Peyer's patch (tissue), 4 donors: ENCODE measurements at regions not wholly inside any gene's neighbourhood (a gene's known extent, or its start where the extent isn't known, plus 50 kb on each side); places are given as distances from the start of the nearest gene placed in this dataset.

Source experiments
- DNase-seq, 3 donors: peaks; one replicate each; pipeline ENCODE4 v3.0.0-alpha.2; 2017 to 2019
- H3K27ac ChIP-seq, 4 donors: fragments of 200-600 bp; sonication (generic); one replicate each; pipeline ENCODE4 v1.5.1; 2016 to 2019
- H3K27me3 ChIP-seq, 2 donors: fragments of 200-600 bp; sonication (generic); one replicate each; pipeline ENCODE4 v1.5.1; 2019
- H3K36me3 ChIP-seq, 3 donors: fragments of 200-600 bp; sonication (generic); one replicate each; pipeline ENCODE4 v1.5.1; 2016 to 2019
- H3K4me1 ChIP-seq, 4 donors: fragments of 200-600 bp; sonication (generic); one replicate each; pipeline ENCODE4 v1.5.1; 2016 to 2019
- H3K4me3 ChIP-seq, 4 donors: fragments of 200-600 bp; sonication (generic); 1 replicate in 3 of 4; 2 replicates in 1 of 4; pipeline ENCODE4 v1.5.1; 2016 to 2019; ENCODE audit warnings: mild to moderate bottlenecking in 1 of 4
- H3K9me3 ChIP-seq, 4 donors: fragments of 200-600 bp; sonication (generic); one replicate each; pipeline ENCODE4 v1.5.1; 2016 to 2019; ENCODE audit warnings: mild to moderate bottlenecking in 1 of 4
- CTCF ChIP-seq, 6 experiments: fragments of 450-650 bp in 4 of 6; fragments of 200-600 bp in 2 of 6; sonication (generic) in 1 of 6; IDR thresholded peaks; one replicate each; pipeline ENCODE4 v1.5.1; 2017 to 2019; ENCODE audit warnings: antibody characterized with exemption in 6 of 6, mild to moderate bottlenecking in 3 of 6, moderate library complexity in 1 of 6
- POLR2A ChIP-seq, 2 donors: fragments of 450-650 bp; IDR thresholded peaks; one replicate each; pipeline ENCODE4 v1.5.1; 2017; ENCODE audit warnings: antibody characterized with exemption in 2 of 2, mild to moderate bottlenecking in 2 of 2, moderate library complexity in 2 of 2

GRCh38 chr6:14673201-14673600 lies 555.6 kb downstream of the CD83 start:
- TF ChIP-seq POLR2A (IDR thresholded peaks at IDR 0.05) (no peak), CTCF (IDR thresholded peaks at IDR 0.05) (no peak)
- Histone ChIP-seq H3K27ac (no peak overlapping the region), H3K9me3 (no peaks in the 10 kb centered on the region), H3K4me3 (no peak overlapping the region), H3K4me1 (no peaks in the 10 kb centered on the region), H3K27me3 (no peaks in the 10 kb centered on the region), H3K36me3 (no peaks in the 10 kb centered on the region)
- no peak for DNase-seq

DNA sequence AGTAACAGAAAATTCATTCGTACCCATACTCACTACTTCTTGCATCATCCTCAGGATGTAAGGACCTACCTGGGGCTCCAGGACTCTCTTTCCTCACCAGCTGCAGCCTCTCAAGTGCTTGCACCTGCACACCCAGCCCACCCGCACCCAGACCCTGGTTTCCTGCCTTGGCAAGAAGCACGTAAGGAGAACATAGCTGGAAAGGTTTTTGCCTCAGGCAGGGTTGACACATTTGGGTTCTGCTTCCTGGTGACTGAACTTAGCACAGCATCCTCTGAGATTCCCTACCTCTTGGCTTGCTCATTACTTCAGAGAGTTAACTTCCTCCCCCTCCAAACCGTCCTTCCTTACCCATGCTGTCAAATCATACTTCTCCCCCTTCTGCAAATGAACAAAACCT lies 556.9 kb downstream of the CD83 start:
- no peaks in the 10 kb centered on the region for H3K27me3 ChIP-seq
- no peaks in the 10 kb centered on the region for H3K36me3 ChIP-seq
- no peaks in the 10 kb centered on the region for H3K4me1 ChIP-seq
- no peak overlapping the region for H3K27ac ChIP-seq
- no peak overlapping the region for H3K4me3 ChIP-seq
- no peaks in the 10 kb centered on the region for H3K9me3 ChIP-seq
- no peak for DNase-seq
- TF ChIP-seq CTCF (IDR thresholded peaks at IDR 0.05), result no peak
- TF ChIP-seq POLR2A (IDR thresholded peaks at IDR 0.05), result no peak

GRCh38 chr6:14674867-14675648 lies 557.5 kb downstream of the CD83 start:
- no peaks in the 10 kb centered on the region for H3K9me3 ChIP-seq
- no peaks in the 10 kb centered on the region for H3K36me3 ChIP-seq
- no peaks in the 10 kb centered on the region for H3K27me3 ChIP-seq
- H3K4me3 ChIP-seq, result no peak overlapping the region
- no peaks in the 10 kb centered on the region for H3K4me1 ChIP-seq
- no peak overlapping the region for H3K27ac ChIP-seq
- no peak for TF ChIP-seq POLR2A (IDR thresholded peaks at IDR 0.05)
- TF ChIP-seq CTCF (IDR thresholded peaks at IDR 0.05), result no peak
- DNase-seq, result no peak

DNA sequence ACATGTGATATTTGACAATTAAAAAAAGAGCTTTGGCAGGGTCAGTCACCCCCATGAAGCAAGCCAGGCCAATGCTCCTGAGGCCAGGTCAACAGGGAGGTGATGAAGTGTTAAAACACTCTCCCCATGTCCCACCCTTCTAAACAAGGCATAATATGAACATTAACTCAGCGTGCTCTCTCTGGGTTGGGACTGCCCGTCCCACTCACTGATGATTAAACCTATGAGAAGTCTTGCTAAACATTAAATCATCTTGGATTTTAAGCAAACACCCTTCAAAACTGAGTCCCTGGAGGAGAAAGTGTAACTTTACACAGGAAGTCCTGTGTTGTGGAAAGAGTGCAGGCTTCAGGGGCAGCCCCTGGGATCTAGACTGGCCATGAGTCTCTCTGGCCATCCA lies 558.5 kb downstream of the CD83 start:
- TF ChIP-seq CTCF (IDR thresholded peaks at IDR 0.05), result no peak
- no peak for TF ChIP-seq POLR2A (IDR thresholded peaks at IDR 0.05)
- H3K4me3 ChIP-seq, result no peak overlapping the region
- H3K9me3 ChIP-seq, result no peaks in the 10 kb centered on the region
- no peak for DNase-seq
- no peaks in the 10 kb centered on the region for H3K36me3 ChIP-seq
- H3K4me1 ChIP-seq, result no peaks in the 10 kb centered on the region
- H3K27ac ChIP-seq, result no peak overlapping the region
- no peaks in the 10 kb centered on the region for H3K27me3 ChIP-seq

DNA sequence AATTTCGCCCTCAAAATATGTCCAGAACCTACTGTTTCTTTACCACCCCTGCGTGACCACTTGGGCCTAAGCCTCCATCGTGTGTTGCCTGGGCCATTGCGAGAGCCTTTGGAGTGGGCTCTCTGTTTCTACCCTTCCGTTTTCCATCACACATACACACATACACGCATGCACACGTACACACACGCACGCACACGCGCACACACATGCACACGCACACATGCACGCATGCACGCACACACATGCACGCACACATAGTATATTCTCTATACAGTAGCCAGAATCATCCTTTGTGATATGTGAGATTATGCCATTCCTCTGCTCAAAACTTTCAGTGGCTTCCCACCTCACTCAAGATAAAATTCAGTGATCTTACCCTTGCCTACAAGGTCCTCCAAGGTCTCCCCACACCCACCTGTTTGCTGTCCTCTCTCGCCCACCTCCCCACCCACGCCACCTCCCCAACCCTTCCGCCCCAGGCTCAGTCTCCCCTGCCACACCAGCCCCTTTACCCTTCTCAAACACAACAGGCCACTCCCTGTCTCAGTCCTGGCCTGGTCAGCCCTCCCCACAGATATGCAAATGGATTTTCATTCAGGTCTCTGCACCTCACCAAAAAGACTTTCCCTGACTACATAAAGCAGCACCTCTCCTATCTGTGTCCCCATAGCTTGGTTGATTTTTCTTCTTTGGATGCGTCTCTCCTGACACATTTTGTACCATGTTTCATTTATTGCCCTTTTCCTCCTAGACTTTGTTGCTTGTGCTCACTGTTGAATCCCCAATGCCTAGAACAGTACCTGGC lies 559.6 kb downstream of the CD83 start:
- no peak overlapping the region for H3K27ac ChIP-seq
- no peak for DNase-seq
- TF ChIP-seq CTCF (IDR thresholded peaks at IDR 0.05) (no peak), POLR2A (IDR thresholded peaks at IDR 0.05) (no peak)
- no peaks in the 10 kb centered on the region for H3K4me1 ChIP-seq
- no peak overlapping the region for H3K4me3 ChIP-seq
- no peaks in the 10 kb centered on the region for H3K36me3 ChIP-seq
- H3K27me3 ChIP-seq, result no peaks in the 10 kb centered on the region
- no peaks in the 10 kb centered on the region for H3K9me3 ChIP-seq
